Endodermal cell (in vitro differentiated cells): ENCODE measurements at regions not wholly inside any gene's neighbourhood (a gene's known extent, or its start where the extent isn't known, plus 50 kb on each side); places are given as distances from the start of the nearest gene placed in this dataset.

ENCODE experiments used
- DNase-seq: peaks from one replicate; pipeline ENCODE4 v3.0.0-alpha.2; 2017
- H3K27ac ChIP-seq: 2 replicates; pipeline ENCODE4 v1.5.1; 2013; ENCODE audit warnings: mild to moderate bottlenecking, low read depth, low read length, moderate library complexity
- H3K27me3 ChIP-seq: 2 replicates; pipeline ENCODE4 v1.6.1; 2013; ENCODE audit warnings: mild to moderate bottlenecking, low read length, moderate library complexity; ENCODE audit not compliant: insufficient read depth, control insufficient read depth, poor library complexity, severe bottlenecking
- H3K36me3 ChIP-seq: 2 replicates; pipeline ENCODE4 v1.7.0; 2013; ENCODE audit warnings: mild to moderate bottlenecking, low read length, moderate library complexity; ENCODE audit not compliant: control insufficient read depth, insufficient read depth
- H3K4me1 ChIP-seq: one replicate; pipeline ENCODE4 v1.7.0; 2013; ENCODE audit warnings: low read length; ENCODE audit not compliant: control insufficient read depth, insufficient read depth
- H3K4me3 ChIP-seq: 2 replicates; pipeline ENCODE4 v1.5.1; 2013; ENCODE audit warnings: mild to moderate bottlenecking, low read length, moderate library complexity
- H3K9ac ChIP-seq: 2 replicates; pipeline ENCODE4 v1.6.1; 2013; ENCODE audit warnings: mild to moderate bottlenecking, low read length, moderate library complexity; ENCODE audit not compliant: poor library complexity, severe bottlenecking; ENCODE audit errors: extremely low read depth
- H3K9me3 ChIP-seq: 2 replicates; pipeline ENCODE4 v1.6.1; 2013; ENCODE audit warnings: mild to moderate bottlenecking, low read length, moderate library complexity; ENCODE audit not compliant: control insufficient read depth
- H3K27ac Mint-ChIP-seq: 2 replicates; pipeline ENCODE4 v1.8.0; 2020; ENCODE audit warnings: mixed read lengths
- H3K27me3 Mint-ChIP-seq: 2 replicates; pipeline ENCODE4 v1.8.0; 2021; ENCODE audit warnings: mild to moderate bottlenecking, mixed read lengths; ENCODE audit not compliant: insufficient read depth
- H3K36me3 Mint-ChIP-seq: 2 replicates; pipeline ENCODE4 v1.8.0; 2020; ENCODE audit warnings: low read depth, mixed read lengths
- H3K4me1 Mint-ChIP-seq: 2 replicates; pipeline ENCODE4 v1.8.0; 2020; ENCODE audit warnings: mixed read lengths
- H3K4me3 Mint-ChIP-seq: 2 replicates; pipeline ENCODE4 v1.8.0; 2020; ENCODE audit warnings: mild to moderate bottlenecking, moderate library complexity, mixed read lengths
- H3K9me3 Mint-ChIP-seq: 2 replicates; pipeline ENCODE4 v1.8.0; 2020; ENCODE audit warnings: mild to moderate bottlenecking, mixed read lengths
- CTCF ChIP-seq: fragments of 200-600 bp; sonication (generic); conservative IDR thresholded peaks from 2 replicates; pipeline ENCODE4 v1.5.0; 2021; ENCODE audit warnings: antibody characterized with exemption, mild to moderate bottlenecking
- WGBS, 2 experiments: methylation state at CpG; one replicate each; pipeline versions ENCODE4 v1.1.5 to v1.1.7; 2013; ENCODE audit warnings: missing lambda C conversion rate in 2 of 2, mixed read lengths in 1 of 2; ENCODE audit not compliant: insufficient coverage in 1 of 2, insufficient read length in 1 of 2; 5-methylcytosine and 5-hydroxymethylcytosine counted together

DNA sequence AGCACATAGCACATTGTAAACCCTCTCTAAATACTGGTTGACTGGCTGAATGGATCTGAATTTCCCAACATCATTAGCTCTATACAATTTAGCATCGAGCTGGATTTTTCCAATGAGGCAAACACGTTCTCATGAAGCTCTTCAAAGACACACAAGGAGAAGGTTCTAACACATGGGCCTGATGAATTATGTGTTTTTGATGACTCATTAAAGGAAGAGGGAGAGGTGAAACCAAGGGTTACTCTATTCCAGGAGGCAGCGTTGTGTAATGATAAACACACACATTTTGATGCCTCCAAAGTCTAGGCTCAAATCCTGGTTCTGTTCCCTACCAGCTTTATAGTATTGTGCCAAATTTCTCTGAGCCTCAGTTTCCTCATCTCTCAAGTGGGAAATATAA is 84.3 kb downstream of the PFDN4 start:
- H3K27me3 ChIP-seq = no peaks in the 10 kb centered on the region
- Mint-ChIP-seq H3K4me3 (no peak overlapping the region), H3K4me1 (peaks cover 10% of the 10 kb centered on the region), H3K27ac (no peak overlapping the region), H3K27me3 (no peaks in the 10 kb centered on the region), H3K9me3 (no peaks in the 10 kb centered on the region), H3K36me3 (no peaks in the 10 kb centered on the region)
- H3K4me3 ChIP-seq = no peak overlapping the region
- no peak for DNase-seq
- no peak overlapping the region for H3K9ac ChIP-seq
- TF ChIP-seq CTCF = no peak
- WGBS, 2 experiments = 87 to 100% methylated on average over 2 to 3 of the region's 3 CpGs
- no peak overlapping the region for H3K27ac ChIP-seq
- H3K9me3 ChIP-seq = no peaks in the 10 kb centered on the region
- H3K36me3 ChIP-seq = no peaks in the 10 kb centered on the region
- no peaks in the 10 kb centered on the region for H3K4me1 ChIP-seq

- Mint-ChIP-seq H3K9me3 (no peaks in the 10 kb centered on the region), H3K36me3 (no peaks in the 10 kb centered on the region), H3K4me1 (peaks cover 10% of the 10 kb centered on the region), H3K27ac (no peak overlapping the region), H3K4me3 (no peak overlapping the region), H3K27me3 (no peaks in the 10 kb centered on the region)
- H3K27me3 ChIP-seq = no peaks in the 10 kb centered on the region
- H3K4me3 ChIP-seq = no peak overlapping the region
- H3K27ac ChIP-seq = no peak overlapping the region
- no peaks in the 10 kb centered on the region for H3K36me3 ChIP-seq
- no peaks in the 10 kb centered on the region for H3K4me1 ChIP-seq
- H3K9me3 ChIP-seq = no peaks in the 10 kb centered on the region
- H3K9ac ChIP-seq = no peak overlapping the region
- no peak for TF ChIP-seq CTCF
- no peak for DNase-seq
- WGBS, 2 experiments = 86 to 92% methylated on average over 1 of the region's 2 CpGs
Observed at GRCh38 chr20:54293526-54293925, 85.6 kb downstream of the PFDN4 start.

DNA sequence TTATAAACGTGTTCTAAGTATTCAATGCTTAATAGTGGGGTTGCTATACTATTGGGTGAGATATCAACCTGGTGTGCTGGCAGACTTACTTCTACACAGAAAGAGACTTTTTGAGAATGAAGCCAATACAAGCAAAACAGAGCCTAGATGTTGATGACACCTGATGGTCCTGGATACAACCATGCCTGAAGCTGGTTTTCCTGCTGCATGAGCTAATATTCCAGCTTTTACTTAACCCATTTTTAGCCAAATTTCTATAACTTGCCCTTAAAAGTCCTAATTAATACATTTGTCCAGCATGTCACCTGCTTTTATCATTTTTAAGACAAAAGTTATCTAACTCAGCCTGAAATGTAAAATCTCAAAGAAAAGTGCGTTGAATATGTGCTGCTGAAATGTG is 86.2 kb downstream of the PFDN4 start:
- no peak overlapping the region for H3K27ac Mint-ChIP-seq
- H3K9me3 Mint-ChIP-seq = no peaks in the 10 kb centered on the region

More for the DNA sequence above, 86.2 kb downstream of the PFDN4 start:
- no peaks in the 10 kb centered on the region for H3K9me3 ChIP-seq
- H3K27me3 Mint-ChIP-seq = no peaks in the 10 kb centered on the region
- no peak overlapping the region for H3K9ac ChIP-seq
- no peaks in the 10 kb centered on the region for H3K36me3 ChIP-seq
- H3K4me3 Mint-ChIP-seq = no peak overlapping the region
- H3K4me1 ChIP-seq = no peaks in the 10 kb centered on the region
- peaks cover 10% of the 10 kb centered on the region for H3K4me1 Mint-ChIP-seq
- H3K36me3 Mint-ChIP-seq = no peaks in the 10 kb centered on the region
- H3K27me3 ChIP-seq = no peaks in the 10 kb centered on the region
- 92 to 100% methylated on average over 2 of the region's 2 CpGs for WGBS, 2 experiments
- H3K27ac ChIP-seq = no peak overlapping the region
- no peak for DNase-seq
- no peak overlapping the region for H3K4me3 ChIP-seq
- TF ChIP-seq CTCF = no peak
